Ishikawa (cell line): ENCODE measurements at regions not wholly inside any gene's neighbourhood (a gene's known extent, or its start where the extent isn't known, plus 50 kb on each side); places are given as distances from the start of the nearest gene placed in this dataset.

Experiments used
- CEBPB ChIP-seq: IDR thresholded peaks from 2 replicates; pipeline ENCODE4 v1.6.1; 2012
- CREB1 ChIP-seq: IDR thresholded peaks from 2 replicates; pipeline ENCODE4 v1.6.1; 2012; ENCODE audit warnings: low read depth
- EGR1 ChIP-seq: IDR thresholded peaks from 2 replicates; pipeline ENCODE4 v1.6.1; 2012
- EP300 ChIP-seq: IDR thresholded peaks from 2 replicates; pipeline ENCODE4 v1.6.1; 2012; ENCODE audit warnings: borderline replicate concordance
- FOXM1 ChIP-seq: IDR thresholded peaks from 2 replicates; pipeline ENCODE4 v1.6.1; 2012; ENCODE audit warnings: low read depth, borderline replicate concordance
- NFIC ChIP-seq: IDR thresholded peaks from 2 replicates; pipeline ENCODE4 v1.6.1; 2012
- RAD21 ChIP-seq: IDR thresholded peaks from 2 replicates; pipeline ENCODE4 v1.6.1; 2012; ENCODE audit warnings: low read depth
- TAF1 ChIP-seq: IDR thresholded peaks from 2 replicates; pipeline ENCODE4 v1.6.1; 2012; ENCODE audit warnings: low read depth, mild to moderate bottlenecking
- TCF12 ChIP-seq: IDR thresholded peaks from 2 replicates; pipeline ENCODE4 v1.6.1; 2012; ENCODE audit warnings: low read depth
- TEAD4 ChIP-seq: IDR thresholded peaks from 2 replicates; pipeline ENCODE4 v1.6.1; 2012
- YY1 ChIP-seq: IDR thresholded peaks from 2 replicates; pipeline ENCODE4 v1.6.1; 2012; ENCODE audit warnings: low read depth
- ZBTB7A ChIP-seq: IDR thresholded peaks from 2 replicates; pipeline ENCODE4 v1.6.1; 2012; ENCODE audit warnings: low read depth
- TF ChIP-seq, protein P1 (sequence below): IDR thresholded peaks from 2 replicates; pipeline ENCODE4 v1.6.1; 2012; ENCODE audit warnings: low read depth, mild to moderate bottlenecking
- TF ChIP-seq, protein P2 (sequence below): IDR thresholded peaks from 2 replicates; pipeline ENCODE4 v1.6.1; 2012
- TF ChIP-seq, protein P3 (sequence below): IDR thresholded peaks from 2 replicates; pipeline ENCODE4 v1.6.1; 2012

DNA sequence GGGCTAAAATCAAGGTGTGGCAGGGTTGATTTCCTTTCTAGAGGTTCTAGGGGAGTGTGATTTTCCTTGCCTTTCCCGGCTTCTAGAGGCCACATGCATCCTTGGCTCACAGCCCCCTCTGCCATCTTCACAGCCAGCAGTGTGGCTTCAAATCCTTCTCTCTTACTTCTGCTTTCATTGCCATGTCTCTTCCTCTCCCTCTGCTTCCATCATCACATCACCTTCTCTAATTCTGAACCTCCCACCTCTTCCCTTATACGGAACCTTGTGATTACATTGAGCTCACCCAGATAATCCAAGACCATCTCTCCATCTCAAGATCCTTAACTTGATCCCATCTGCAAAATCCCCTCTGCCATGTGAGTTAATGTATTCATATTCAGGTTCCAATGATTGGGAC is 56.2 kb upstream of the RMDN2 start:
- TF ChIP-seq YY1 (no peak), TAF1 (no peak), FOXM1 (no peak)
- TF ChIP-seq, protein P1, sequence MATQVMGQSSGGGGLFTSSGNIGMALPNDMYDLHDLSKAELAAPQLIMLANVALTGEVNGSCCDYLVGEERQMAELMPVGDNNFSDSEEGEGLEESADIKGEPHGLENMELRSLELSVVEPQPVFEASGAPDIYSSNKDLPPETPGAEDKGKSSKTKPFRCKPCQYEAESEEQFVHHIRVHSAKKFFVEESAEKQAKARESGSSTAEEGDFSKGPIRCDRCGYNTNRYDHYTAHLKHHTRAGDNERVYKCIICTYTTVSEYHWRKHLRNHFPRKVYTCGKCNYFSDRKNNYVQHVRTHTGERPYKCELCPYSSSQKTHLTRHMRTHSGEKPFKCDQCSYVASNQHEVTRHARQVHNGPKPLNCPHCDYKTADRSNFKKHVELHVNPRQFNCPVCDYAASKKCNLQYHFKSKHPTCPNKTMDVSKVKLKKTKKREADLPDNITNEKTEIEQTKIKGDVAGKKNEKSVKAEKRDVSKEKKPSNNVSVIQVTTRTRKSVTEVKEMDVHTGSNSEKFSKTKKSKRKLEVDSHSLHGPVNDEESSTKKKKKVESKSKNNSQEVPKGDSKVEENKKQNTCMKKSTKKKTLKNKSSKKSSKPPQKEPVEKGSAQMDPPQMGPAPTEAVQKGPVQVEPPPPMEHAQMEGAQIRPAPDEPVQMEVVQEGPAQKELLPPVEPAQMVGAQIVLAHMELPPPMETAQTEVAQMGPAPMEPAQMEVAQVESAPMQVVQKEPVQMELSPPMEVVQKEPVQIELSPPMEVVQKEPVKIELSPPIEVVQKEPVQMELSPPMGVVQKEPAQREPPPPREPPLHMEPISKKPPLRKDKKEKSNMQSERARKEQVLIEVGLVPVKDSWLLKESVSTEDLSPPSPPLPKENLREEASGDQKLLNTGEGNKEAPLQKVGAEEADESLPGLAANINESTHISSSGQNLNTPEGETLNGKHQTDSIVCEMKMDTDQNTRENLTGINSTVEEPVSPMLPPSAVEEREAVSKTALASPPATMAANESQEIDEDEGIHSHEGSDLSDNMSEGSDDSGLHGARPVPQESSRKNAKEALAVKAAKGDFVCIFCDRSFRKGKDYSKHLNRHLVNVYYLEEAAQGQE, result no peak
- TF ChIP-seq, protein P2, sequence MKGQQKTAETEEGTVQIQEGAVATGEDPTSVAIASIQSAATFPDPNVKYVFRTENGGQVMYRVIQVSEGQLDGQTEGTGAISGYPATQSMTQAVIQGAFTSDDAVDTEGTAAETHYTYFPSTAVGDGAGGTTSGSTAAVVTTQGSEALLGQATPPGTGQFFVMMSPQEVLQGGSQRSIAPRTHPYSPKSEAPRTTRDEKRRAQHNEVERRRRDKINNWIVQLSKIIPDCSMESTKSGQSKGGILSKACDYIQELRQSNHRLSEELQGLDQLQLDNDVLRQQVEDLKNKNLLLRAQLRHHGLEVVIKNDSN, result no peak
- TF ChIP-seq, protein P3, sequence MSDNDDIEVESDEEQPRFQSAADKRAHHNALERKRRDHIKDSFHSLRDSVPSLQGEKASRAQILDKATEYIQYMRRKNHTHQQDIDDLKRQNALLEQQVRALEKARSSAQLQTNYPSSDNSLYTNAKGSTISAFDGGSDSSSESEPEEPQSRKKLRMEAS, result no peak

DNA sequence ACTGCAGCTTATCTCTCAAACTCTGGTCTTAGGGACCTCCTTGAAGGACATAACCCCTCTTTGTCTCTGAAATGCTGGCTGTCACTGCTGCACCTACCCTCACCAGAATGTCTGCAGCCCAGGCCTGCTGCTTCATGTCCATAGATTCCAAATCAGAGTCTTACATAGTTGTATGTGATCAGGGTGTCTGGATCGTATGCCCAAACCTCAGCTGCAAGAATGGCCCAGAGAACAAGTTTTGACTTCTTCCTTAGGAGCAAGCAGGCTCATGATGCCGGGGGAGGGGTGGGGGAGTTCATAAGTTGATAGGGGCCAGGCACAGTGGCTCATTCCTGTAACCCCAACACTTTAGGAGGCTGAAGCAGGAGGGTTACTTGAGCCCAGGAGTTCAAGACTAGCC is 55.8 kb upstream of the RMDN2 start:
- no peak for TF ChIP-seq FOXM1
- TF ChIP-seq, protein P3, result no peak
- TF ChIP-seq YY1, result no peak

DNA sequence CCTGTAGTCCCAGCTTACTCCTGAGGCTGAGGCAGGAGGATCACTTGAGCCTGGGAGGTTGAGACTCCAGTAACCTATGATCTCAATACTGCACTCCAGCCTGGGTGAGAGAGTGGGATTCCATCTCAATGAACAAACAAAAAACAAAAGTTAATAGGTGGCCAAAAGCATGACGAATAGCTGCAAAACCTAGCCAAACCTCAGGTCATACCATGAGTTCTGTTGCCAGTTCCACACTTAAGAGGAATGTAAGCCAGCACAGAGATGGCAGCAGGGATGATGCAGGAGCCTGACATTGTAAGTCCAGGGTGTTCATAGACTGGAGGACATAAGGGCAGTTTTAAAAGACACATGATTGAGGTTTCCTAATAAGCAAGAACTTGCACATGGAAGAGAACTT is 55.3 kb upstream of the RMDN2 start:
- TF ChIP-seq YY1, result no peak
- TF ChIP-seq CEBPB, result no peak
- TF ChIP-seq CREB1, result no peak
- TF ChIP-seq NFIC, result no peak
- TF ChIP-seq EGR1, result no peak
- no peak for TF ChIP-seq TEAD4
- TF ChIP-seq, protein P2, result no peak
- TF ChIP-seq TAF1, result no peak
- TF ChIP-seq, protein P1, result no peak
- TF ChIP-seq EP300, result no peak
- TF ChIP-seq TCF12, result no peak
- TF ChIP-seq FOXM1, result no peak
- TF ChIP-seq RAD21, result no peak

DNA sequence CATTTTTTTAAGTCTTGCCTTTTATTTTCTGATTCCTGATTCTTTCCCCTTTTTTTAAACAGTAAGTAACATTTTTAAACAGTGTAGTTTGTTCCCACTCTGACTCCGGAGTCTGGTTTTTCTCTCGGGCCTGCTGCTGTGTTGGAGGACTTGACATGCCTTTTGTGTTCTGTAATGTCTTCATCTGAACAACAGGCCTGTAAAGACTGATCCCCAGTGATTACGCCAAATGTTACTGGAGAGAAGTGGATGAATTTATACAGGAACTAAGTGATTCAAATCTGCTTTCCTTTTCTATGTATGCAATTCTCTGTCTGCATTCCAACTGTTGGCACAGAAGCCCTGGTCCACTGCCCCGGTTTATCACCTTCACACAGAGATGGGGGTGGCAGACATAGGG is 54.3 kb upstream of the RMDN2 start:
- no peak for TF ChIP-seq ZBTB7A
- TF ChIP-seq TCF12, result no peak
- TF ChIP-seq EP300, result no peak
- TF ChIP-seq RAD21, result no peak
- TF ChIP-seq, protein P2, result no peak
- TF ChIP-seq FOXM1, result no peak
- TF ChIP-seq TEAD4, result no peak
- TF ChIP-seq, protein P1, result no peak
- TF ChIP-seq, protein P3, result no peak
- no peak for TF ChIP-seq CEBPB
- TF ChIP-seq TAF1, result no peak
- no peak for TF ChIP-seq YY1
- TF ChIP-seq NFIC, result no peak
- TF ChIP-seq CREB1, result no peak
- TF ChIP-seq EGR1, result no peak
